ENCODE measurements at regions not wholly inside any gene's neighbourhood (a gene's known extent, or its start where the extent isn't known, plus 50 kb on each side); places are given as distances from the start of the nearest gene placed in this dataset.

GRCh38 chr10:124262234-124262865 is 156.4 kb downstream of the OAT start:
- TF ChIP-seq CTCF (conservative IDR thresholded peaks at IDR 0.05; ENCODE audit: low read depth in 2 of 2) (no peak), EZH2 (IDR thresholded peaks at IDR 0.05; ENCODE audit: low read depth, unreplicated experiment) (no peak), POLR2AphosphoS5 (IDR thresholded peaks at IDR 0.05; ENCODE audit: low read depth) (no peak), CREB1 (CRISPR knock-in tag; IDR thresholded peaks at IDR 0.05; ENCODE audit: low read depth) (no peak), EZH2phosphoT487 (IDR thresholded peaks at IDR 0.05; ENCODE audit: unreplicated experiment) (no peak), JUNB (IDR thresholded peaks at IDR 0.05; ENCODE audit: unreplicated experiment) (no peak), REST (IDR thresholded peaks at IDR 0.05; ENCODE audit: unreplicated experiment) (no peak), NANOG (IDR thresholded peaks at IDR 0.05; ENCODE audit: borderline replicate concordance) (no peak), ZNF331 (CRISPR knock-in tag; IDR thresholded peaks at IDR 0.05; ENCODE audit: low read depth) (no peak), STAT1 (IDR thresholded peaks at IDR 0.05; ENCODE audit: unreplicated experiment) (no peak)
